ENCODE measurements at regions not wholly inside any gene's neighbourhood (a gene's known extent, or its start where the extent isn't known, plus 50 kb on each side); places are given as distances from the start of the nearest gene placed in this dataset.

DNA sequence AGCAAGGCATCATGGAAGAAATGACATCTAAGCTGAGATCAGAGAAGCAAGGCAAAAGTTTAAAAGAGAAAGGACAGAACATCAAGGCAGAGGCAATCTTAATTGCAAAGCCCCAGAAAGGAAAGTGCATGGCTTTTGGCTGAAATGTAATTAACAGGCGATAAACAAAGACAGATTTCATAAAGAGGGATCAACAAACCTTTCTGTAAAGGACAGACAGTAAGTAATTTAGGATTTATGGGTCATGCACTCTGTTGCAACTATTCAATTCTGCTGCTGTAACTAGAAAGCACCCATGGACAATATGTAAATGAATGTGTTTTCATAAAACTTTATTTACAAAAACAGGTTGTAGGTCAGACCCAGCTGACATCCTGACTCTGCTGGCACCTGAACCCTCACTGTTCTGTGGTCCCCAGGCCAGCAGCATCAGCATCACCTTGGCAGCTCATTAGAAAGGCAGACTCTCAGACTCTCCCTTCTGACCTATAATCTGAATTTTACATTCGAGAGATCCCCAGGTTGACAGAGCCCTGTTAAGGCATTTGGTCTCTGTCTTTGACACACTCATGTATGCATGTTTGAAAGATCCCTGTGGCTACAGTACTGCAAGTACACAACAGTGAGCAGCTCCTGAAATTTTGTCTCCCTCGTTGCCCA is 362.9 kb upstream of the NFE2L3 start:
- CTCF ChIA-PET: no interaction called here
- Histone ChIP-seq H3K27ac (ENCODE audit: low read length in 2 of 2) (no peak overlapping the region), H3K4me1 (ENCODE audit: control insufficient read depth in 2 of 2, insufficient read depth in 2 of 2, low read length in 2 of 2) (no peaks in the 10 kb centered on the region), H3K27me3 (replicated peaks in 1 of 4; ENCODE audit: control extremely low read depth in 1 of 4, control insufficient read depth in 3 of 4, insufficient read depth in 4 of 4, low read length in 3 of 4) (peaks cover 0 to 3% (median 0%) of the 10 kb centered on the region in 4 experiments), H2AFZ (ENCODE audit: insufficient read depth, low read depth, low read length, poor library complexity, severe bottlenecking) (no peak overlapping the region), H3K9ac (ENCODE audit: low read length) (no peak overlapping the region), H3K4me3 (ENCODE audit: control extremely low read depth in 1 of 5, extremely low read depth in 1 of 5, insufficient read depth in 1 of 5, low read depth in 2 of 5, low read length in 4 of 5) (no peak overlapping the region), H3K79me2 (ENCODE audit: control insufficient read depth, insufficient read depth, low read length) (no peaks in the 10 kb centered on the region), H3K4me2 (replicated peaks; ENCODE audit: low read depth, low read length, poor library complexity, severe bottlenecking) (no peak overlapping the region), H3K36me3 (replicated peaks in 1 of 2; ENCODE audit: control extremely low read depth in 1 of 2, control insufficient read depth in 1 of 2, extremely low read depth in 1 of 2, insufficient read depth in 2 of 2, low read length in 1 of 2) (no peaks in the 10 kb centered on the region), H3K9me3 (ENCODE audit: control extremely low read depth in 1 of 3, control insufficient read depth in 2 of 3, insufficient read depth in 1 of 3, low read length in 2 of 3) (no peaks in the 10 kb centered on the region), H4K20me1 (ENCODE audit: control insufficient read depth, insufficient read depth, low read length, poor library complexity, severe bottlenecking) (no peaks in the 10 kb centered on the region)
- Mint-ChIP-seq H3K27ac (no peak overlapping the region), H3K4me1 (no peaks in the 10 kb centered on the region), H3K27me3 (peaks cover 34% of the 10 kb centered on the region), H3K4me3 (no peak overlapping the region), H3K9me3 (ENCODE audit: insufficient read depth) (no peaks in the 10 kb centered on the region)
- 100% methylated on average over 2 of the region's 3 CpGs for WGBS (ENCODE audit: insufficient coverage)
- TF ChIP-seq EZH2 (IDR thresholded peaks at IDR 0.05; ENCODE audit: borderline replicate concordance, insufficient read depth, low read depth, low read length, poor library complexity, severe bottlenecking): no peak
- TF ChIP-seq, protein P1, sequence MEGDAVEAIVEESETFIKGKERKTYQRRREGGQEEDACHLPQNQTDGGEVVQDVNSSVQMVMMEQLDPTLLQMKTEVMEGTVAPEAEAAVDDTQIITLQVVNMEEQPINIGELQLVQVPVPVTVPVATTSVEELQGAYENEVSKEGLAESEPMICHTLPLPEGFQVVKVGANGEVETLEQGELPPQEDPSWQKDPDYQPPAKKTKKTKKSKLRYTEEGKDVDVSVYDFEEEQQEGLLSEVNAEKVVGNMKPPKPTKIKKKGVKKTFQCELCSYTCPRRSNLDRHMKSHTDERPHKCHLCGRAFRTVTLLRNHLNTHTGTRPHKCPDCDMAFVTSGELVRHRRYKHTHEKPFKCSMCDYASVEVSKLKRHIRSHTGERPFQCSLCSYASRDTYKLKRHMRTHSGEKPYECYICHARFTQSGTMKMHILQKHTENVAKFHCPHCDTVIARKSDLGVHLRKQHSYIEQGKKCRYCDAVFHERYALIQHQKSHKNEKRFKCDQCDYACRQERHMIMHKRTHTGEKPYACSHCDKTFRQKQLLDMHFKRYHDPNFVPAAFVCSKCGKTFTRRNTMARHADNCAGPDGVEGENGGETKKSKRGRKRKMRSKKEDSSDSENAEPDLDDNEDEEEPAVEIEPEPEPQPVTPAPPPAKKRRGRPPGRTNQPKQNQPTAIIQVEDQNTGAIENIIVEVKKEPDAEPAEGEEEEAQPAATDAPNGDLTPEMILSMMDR (IDR thresholded peaks at IDR 0.05): no peak
- DNase-seq: no peak
- POLR2A ChIA-PET: no interaction called here
- intact Hi-C loops (cut with micrococcal nuclease): no loop called here
- no peak for ATAC-seq (ENCODE audit: low read depth)

DNA sequence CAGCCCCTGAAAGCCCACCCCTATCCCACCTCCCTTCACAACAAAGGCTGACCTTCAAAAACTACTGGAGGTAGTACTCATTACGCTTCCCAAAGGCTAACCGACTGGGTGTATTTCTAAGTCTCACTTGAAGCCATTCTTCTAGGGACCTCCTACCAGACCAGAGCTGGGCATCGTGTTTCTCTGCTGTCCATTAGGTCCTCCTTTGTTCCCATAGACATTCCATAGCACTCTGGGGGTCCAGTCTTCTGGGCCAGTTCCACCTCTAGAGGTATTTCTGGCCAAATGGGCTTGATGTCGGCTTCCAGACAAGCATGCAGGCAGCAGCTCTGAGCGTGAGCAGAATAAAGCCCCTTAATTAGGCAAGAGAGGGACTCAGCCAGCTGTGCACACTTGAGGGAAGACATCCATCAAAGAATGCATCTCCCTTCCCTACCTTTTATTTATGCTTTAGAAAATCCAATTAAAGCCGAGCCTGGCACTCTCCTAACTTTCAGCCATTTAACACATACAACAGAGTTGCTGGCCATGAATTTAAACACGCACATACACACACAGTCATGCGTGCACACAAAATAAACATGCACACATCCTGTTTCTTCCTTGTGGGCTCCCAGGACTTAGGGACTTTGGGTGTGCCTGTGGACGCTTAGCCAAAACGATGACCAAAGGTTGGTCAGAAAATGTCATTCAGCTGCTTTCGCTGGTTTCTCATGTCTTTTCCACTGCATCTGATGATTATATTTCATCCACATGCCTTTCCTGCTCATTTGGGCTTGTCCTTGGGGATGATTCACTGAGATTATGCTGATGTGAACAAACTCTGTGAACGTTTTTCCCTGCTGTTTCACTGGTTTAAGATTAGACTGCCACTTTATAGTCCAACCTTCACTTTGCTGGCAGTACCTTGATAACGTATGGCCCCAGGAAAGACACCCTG is 362.0 kb upstream of the NFE2L3 start:
- Mint-ChIP-seq H3K27me3 (peaks cover 43% of the 10 kb centered on the region), H3K4me3 (no peak overlapping the region), H3K27ac (no peak overlapping the region), H3K4me1 (no peaks in the 10 kb centered on the region), H3K9me3 (ENCODE audit: insufficient read depth) (no peaks in the 10 kb centered on the region)
- Histone ChIP-seq H3K27ac (ENCODE audit: low read length in 2 of 2) (no peak overlapping the region), H4K20me1 (ENCODE audit: control insufficient read depth, insufficient read depth, low read length, poor library complexity, severe bottlenecking) (no peaks in the 10 kb centered on the region), H2AFZ (ENCODE audit: insufficient read depth, low read depth, low read length, poor library complexity, severe bottlenecking) (no peak overlapping the region), H3K27me3 (replicated peaks in 1 of 4; ENCODE audit: control extremely low read depth in 1 of 4, control insufficient read depth in 3 of 4, insufficient read depth in 4 of 4, low read length in 3 of 4) (peaks cover 0 to 3% (median 0%) of the 10 kb centered on the region in 4 experiments), H3K4me3 (ENCODE audit: control extremely low read depth in 1 of 5, extremely low read depth in 1 of 5, insufficient read depth in 1 of 5, low read depth in 2 of 5, low read length in 4 of 5) (no peak overlapping the region), H3K4me2 (replicated peaks; ENCODE audit: low read depth, low read length, poor library complexity, severe bottlenecking) (no peak overlapping the region), H3K36me3 (replicated peaks in 1 of 2; ENCODE audit: control extremely low read depth in 1 of 2, control insufficient read depth in 1 of 2, extremely low read depth in 1 of 2, insufficient read depth in 2 of 2, low read length in 1 of 2) (no peaks in the 10 kb centered on the region), H3K9me3 (ENCODE audit: control extremely low read depth in 1 of 3, control insufficient read depth in 2 of 3, insufficient read depth in 1 of 3, low read length in 2 of 3) (no peaks in the 10 kb centered on the region), H3K79me2 (ENCODE audit: control insufficient read depth, insufficient read depth, low read length) (no peaks in the 10 kb centered on the region), H3K9ac (ENCODE audit: low read length) (no peak overlapping the region), H3K4me1 (ENCODE audit: control insufficient read depth in 2 of 2, insufficient read depth in 2 of 2, low read length in 2 of 2) (no peaks in the 10 kb centered on the region)
- intact Hi-C loops (cut with micrococcal nuclease): no loop called here
- ATAC-seq (ENCODE audit: low read depth) (no peak), DNase-seq (no peak)
- TF ChIP-seq, protein P1 (IDR thresholded peaks at IDR 0.05): no peak
- no peak for TF ChIP-seq EZH2 (IDR thresholded peaks at IDR 0.05; ENCODE audit: borderline replicate concordance, insufficient read depth, low read depth, low read length, poor library complexity, severe bottlenecking)
- ChIA-PET CTCF (no interaction called here), POLR2A (no interaction called here)
- 94% methylated on average over 9 of the region's 13 CpGs for WGBS (ENCODE audit: insufficient coverage)
